22Rv1 (cell line): ENCODE measurements at regions not wholly inside any gene's neighbourhood (a gene's known extent, or its start where the extent isn't known, plus 50 kb on each side); places are given as distances from the start of the nearest gene placed in this dataset.

Experiments used
- ZFX ChIP-seq: fragments of 450-650 bp; IDR thresholded peaks from 2 replicates; pipeline ENCODE4 v1.6.1; 2017; ENCODE audit warnings: antibody characterized with exemption, borderline replicate concordance
- TF ChIP-seq, protein P1 (sequence below): fragments of 450-650 bp; IDR thresholded peaks from 2 replicates; pipeline ENCODE4 v1.5.1; 2017; ENCODE audit warnings: mild to moderate bottlenecking

DNA sequence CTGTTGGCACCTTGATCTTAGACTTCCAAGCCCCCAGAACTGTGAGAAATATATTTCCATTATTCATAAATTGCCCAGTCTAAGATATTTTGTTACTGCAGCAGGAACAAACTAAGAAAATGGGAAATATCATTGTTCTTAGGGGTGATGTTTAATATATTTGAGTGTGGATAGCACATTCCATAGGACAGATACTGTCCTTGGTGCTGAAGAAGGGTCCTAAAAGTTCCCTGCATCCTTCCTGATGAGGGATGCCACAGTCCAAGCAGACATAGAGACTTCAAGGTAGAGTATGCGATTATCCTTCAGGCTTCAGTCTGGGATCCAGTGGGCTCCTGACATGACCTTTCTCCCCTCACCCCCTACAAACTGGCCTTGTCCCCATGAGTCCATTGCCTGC, 689.0 kb downstream of the TDRD15 start:
- TF ChIP-seq, protein P1, sequence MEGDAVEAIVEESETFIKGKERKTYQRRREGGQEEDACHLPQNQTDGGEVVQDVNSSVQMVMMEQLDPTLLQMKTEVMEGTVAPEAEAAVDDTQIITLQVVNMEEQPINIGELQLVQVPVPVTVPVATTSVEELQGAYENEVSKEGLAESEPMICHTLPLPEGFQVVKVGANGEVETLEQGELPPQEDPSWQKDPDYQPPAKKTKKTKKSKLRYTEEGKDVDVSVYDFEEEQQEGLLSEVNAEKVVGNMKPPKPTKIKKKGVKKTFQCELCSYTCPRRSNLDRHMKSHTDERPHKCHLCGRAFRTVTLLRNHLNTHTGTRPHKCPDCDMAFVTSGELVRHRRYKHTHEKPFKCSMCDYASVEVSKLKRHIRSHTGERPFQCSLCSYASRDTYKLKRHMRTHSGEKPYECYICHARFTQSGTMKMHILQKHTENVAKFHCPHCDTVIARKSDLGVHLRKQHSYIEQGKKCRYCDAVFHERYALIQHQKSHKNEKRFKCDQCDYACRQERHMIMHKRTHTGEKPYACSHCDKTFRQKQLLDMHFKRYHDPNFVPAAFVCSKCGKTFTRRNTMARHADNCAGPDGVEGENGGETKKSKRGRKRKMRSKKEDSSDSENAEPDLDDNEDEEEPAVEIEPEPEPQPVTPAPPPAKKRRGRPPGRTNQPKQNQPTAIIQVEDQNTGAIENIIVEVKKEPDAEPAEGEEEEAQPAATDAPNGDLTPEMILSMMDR = no peak
- no peak for TF ChIP-seq ZFX
